NOMO-1 treated with DMSO at 0.1 percent for 48 hours (cell line): ENCODE measurements at regions not wholly inside any gene's neighbourhood (a gene's known extent, or its start where the extent isn't known, plus 50 kb on each side); places are given as distances from the start of the nearest gene placed in this dataset.
"Not testable (repeated sequence)": the region's sequence is repeated elsewhere in the genome, so short reads cannot be mapped to it uniquely, and the experiment has no call there.

Experiments
- DNase-seq: peaks from one replicate; lab custom pipeline; 2025; ENCODE audit not compliant: unreplicated experiment; lab: John Stamatoyannopoulos, UW

- no peak for DNase-seq
These were observed 123.7 kb upstream of the USP15 start for GRCh38 chr12:62136496-62136895.

GRCh38 chr12:62138527-62138926, 121.7 kb upstream of the USP15 start:
- DNase-seq: no peak

- DNase-seq: peak; percentile 45
These were observed 113.9 kb upstream of the USP15 start for GRCh38 chr12:62146318-62146717.

GRCh38 chr12:62158013-62158412, 102.2 kb upstream of the USP15 start:
- no peak for DNase-seq

GRCh38 chr12:62158461-62159360, 101.5 kb upstream of the USP15 start:
- DNase-seq: no peak

- DNase-seq: no peak
These were observed 98.0 kb upstream of the USP15 start for GRCh38 chr12:62162214-62162613.

GRCh38 chr12:62163368-62163767, 96.8 kb upstream of the USP15 start:
- no peak for DNase-seq

- DNase-seq: no peak
These were observed 96.2 kb upstream of the USP15 start for GRCh38 chr12:62164036-62164435.

- DNase-seq: no peak
These were observed 93.7 kb upstream of the USP15 start for GRCh38 chr12:62166525-62166924.

GRCh38 chr12:62168411-62168810, 91.8 kb upstream of the USP15 start:
- DNase-seq: no peak

GRCh38 chr12:62170241-62170640, 90.0 kb upstream of the USP15 start:
- DNase-seq: no peak

- DNase-seq: no peak
These were observed 69.3 kb upstream of the USP15 start for GRCh38 chr12:62190689-62191490.

- no peak for DNase-seq
These were observed 68.6 kb upstream of the USP15 start for GRCh38 chr12:62191491-62192179.

- peak; percentile 83 for DNase-seq
These were observed 67.9 kb upstream of the USP15 start for GRCh38 chr12:62192180-62192902.

GRCh38 chr12:62192903-62193250, 67.3 kb upstream of the USP15 start:
- DNase-seq: no peak

GRCh38 chr12:62194031-62194430, 66.2 kb upstream of the USP15 start:
- no peak for DNase-seq

- DNase-seq: no peak
These were observed 65.6 kb upstream of the USP15 start for GRCh38 chr12:62194616-62195015.

- DNase-seq: no peak
These were observed 64.1 kb upstream of the USP15 start for GRCh38 chr12:62196146-62196545.

GRCh38 chr12:62202861-62203260, 57.3 kb upstream of the USP15 start:
- DNase-seq: not testable (repeated sequence)

- DNase-seq: no peak
These were observed 54.9 kb upstream of the USP15 start for GRCh38 chr12:62205346-62205745.

- no peak for DNase-seq
These were observed 53.0 kb upstream of the USP15 start for GRCh38 chr12:62207248-62207647.
